ENCODE measurements at regions not wholly inside any gene's neighbourhood (a gene's known extent, or its start where the extent isn't known, plus 50 kb on each side); places are given as distances from the start of the nearest gene placed in this dataset.

- TF ChIP-seq CTCF (IDR thresholded peaks at IDR 0.05), result no peak
- TF ChIP-seq POLR2A (IDR thresholded peaks at IDR 0.05), result no peak
Measured at GRCh38 chrX:115989686-115990085, 180.9 kb upstream of the AGTR2 start.

Data from testis (tissue), 2 donors.